ENCODE measurements at regions not wholly inside any gene's neighbourhood (a gene's known extent, or its start where the extent isn't known, plus 50 kb on each side); places are given as distances from the start of the nearest gene placed in this dataset.
"Not testable (repeated sequence)": the region's sequence is repeated elsewhere in the genome, so short reads cannot be mapped to it uniquely, and the experiment has no call there.

DNA sequence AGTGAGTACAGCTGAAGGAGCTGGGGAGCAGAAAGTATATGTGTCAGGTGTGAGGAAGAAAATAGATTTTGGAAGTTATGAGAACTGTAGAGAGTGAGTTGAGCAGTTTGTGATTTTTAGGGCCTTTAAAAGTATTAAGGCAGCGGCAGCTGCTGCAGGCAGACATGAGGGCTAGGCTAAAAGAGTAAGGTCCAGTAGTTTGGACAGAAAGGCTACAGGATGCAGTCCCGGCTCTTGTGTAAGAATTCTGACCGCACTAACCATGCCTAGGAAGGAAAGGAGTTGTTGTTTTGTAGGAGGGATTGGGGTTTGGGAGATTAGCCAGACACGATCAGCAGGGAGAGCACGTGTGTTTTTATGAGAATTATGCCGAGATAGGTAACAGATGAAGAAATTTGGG is 1144.9 kb downstream of the SORCS1 start:
- not testable (repeated sequence) for H3K9ac ChIP-seq (ENCODE audit: low read depth, low read length); H3K9me3 ChIP-seq (ENCODE audit: insufficient read depth, low read depth, low read length); H3K27ac ChIP-seq (ENCODE audit: low read depth, low read length); H3K4me1 ChIP-seq (ENCODE audit: insufficient read depth, low read length); H3K27me3 ChIP-seq (ENCODE audit: insufficient read depth, low read length); H3K4me3 ChIP-seq (ENCODE audit: low read length); H3K36me3 ChIP-seq (ENCODE audit: insufficient read depth, low read length)
- WGBS = 79% methylated on average over 6 of the region's 6 CpGs

DNA sequence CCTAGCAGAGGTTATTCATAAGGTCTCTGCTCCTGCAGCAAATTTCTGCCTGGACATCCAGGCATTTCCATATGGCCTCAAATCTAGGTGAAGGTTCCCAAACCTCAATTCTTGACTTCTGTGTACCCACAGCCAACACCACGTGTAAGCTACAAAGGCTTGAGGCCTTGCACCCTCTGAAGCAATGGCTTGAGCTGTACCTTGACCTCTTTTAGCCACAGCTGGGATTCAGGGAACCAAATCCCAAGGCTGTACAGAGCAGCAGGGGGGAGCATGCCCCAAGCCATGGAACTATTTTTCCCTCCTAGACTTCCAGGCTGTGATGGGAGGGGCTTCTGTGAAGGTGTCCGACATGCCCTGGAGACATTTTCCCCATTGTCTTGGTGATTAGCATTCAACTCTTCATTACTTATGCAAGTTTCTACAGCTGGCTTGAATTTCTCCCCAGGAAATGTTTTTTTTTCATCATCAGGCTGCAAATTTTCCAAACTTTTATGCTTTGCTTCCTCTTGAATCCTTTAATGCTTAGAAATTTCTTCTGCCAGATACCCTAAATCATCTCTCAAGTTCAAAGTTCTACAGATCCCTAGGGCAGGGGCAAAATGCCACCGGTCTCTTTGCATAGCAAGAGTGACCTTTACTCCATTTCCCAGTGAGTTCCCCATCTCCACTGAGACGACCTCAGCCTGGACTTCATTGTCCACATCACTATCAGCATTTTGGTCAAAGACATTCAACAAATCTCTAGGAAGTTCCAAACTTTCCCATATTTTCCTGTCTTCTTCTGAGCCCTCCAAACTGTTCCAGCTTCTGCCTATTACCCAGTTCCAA is 1148.9 kb downstream of the SORCS1 start:
- H3K36me3 ChIP-seq (ENCODE audit: insufficient read depth, low read length); H3K4me1 ChIP-seq (ENCODE audit: insufficient read depth, low read length); H3K9ac ChIP-seq (ENCODE audit: low read depth, low read length); H3K27ac ChIP-seq (ENCODE audit: low read depth, low read length); H3K9me3 ChIP-seq (ENCODE audit: insufficient read depth, low read depth, low read length); H3K27me3 ChIP-seq (ENCODE audit: insufficient read depth, low read length); H3K4me3 ChIP-seq (ENCODE audit: low read length): not testable (repeated sequence)
- 66% methylated on average over 4 of the region's 4 CpGs for WGBS

DNA sequence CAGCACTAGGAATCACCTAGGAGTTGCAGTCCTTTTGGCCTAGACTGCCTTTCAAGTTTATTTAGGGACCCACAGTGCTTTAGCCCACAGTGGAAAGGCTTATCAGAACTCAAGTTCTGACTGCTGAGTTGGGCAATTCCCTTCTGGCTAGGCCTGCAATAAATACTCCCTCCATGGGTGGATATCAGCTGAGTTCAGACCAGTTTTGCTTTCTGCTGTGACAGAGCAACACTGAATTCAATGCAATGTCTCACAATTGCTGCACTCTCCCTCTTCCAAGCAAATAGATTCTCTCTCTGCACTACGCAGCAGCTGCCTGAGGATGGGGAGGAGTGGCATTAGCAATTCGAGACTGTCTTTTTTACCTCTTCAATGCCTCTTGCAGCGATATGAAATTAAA is 1153.3 kb downstream of the SORCS1 start:
- Histone ChIP-seq H3K36me3 (ENCODE audit: insufficient read depth, low read length) (no peaks in the 10 kb centered on the region), H3K4me3 (ENCODE audit: low read length) (no peak overlapping the region), H3K27ac (ENCODE audit: low read depth, low read length) (no peak overlapping the region), H3K9ac (ENCODE audit: low read depth, low read length) (no peak overlapping the region), H3K4me1 (ENCODE audit: insufficient read depth, low read length) (peaks cover 7% of the 10 kb centered on the region), H3K9me3 (ENCODE audit: insufficient read depth, low read depth, low read length) (no peaks in the 10 kb centered on the region), H3K27me3 (ENCODE audit: insufficient read depth, low read length) (no peaks in the 10 kb centered on the region)
- 60% methylated on average over 3 of the region's 3 CpGs for WGBS

DNA sequence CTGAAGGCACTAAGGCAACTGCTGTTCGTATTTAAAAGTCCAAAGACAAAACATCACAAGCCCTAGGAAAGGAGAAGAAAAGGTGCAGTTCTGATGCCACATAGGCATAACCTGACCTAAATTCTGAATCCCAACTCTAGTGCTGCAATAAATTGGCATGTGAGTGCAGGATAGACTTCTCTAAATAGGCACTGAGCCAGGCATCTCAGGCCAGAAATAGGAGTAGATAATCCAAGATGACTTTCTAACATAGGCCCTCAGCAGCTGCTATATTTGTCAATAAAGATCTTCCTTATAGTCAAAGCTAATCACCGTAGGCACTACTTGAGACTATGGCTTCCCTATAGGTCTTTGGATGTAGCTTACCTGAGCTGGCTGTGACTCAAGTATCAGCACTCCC is 1163.8 kb downstream of the SORCS1 start:
- Histone ChIP-seq H3K27ac (ENCODE audit: low read depth, low read length) (no peak overlapping the region), H3K4me3 (ENCODE audit: low read length) (no peak overlapping the region), H3K36me3 (ENCODE audit: insufficient read depth, low read length) (no peaks in the 10 kb centered on the region), H3K4me1 (ENCODE audit: insufficient read depth, low read length) (no peaks in the 10 kb centered on the region), H3K9ac (ENCODE audit: low read depth, low read length) (no peak overlapping the region), H3K9me3 (ENCODE audit: insufficient read depth, low read depth, low read length) (no peaks in the 10 kb centered on the region), H3K27me3 (ENCODE audit: insufficient read depth, low read length) (no peaks in the 10 kb centered on the region)
- WGBS = 91% methylated on average over 2 of the region's 2 CpGs

DNA sequence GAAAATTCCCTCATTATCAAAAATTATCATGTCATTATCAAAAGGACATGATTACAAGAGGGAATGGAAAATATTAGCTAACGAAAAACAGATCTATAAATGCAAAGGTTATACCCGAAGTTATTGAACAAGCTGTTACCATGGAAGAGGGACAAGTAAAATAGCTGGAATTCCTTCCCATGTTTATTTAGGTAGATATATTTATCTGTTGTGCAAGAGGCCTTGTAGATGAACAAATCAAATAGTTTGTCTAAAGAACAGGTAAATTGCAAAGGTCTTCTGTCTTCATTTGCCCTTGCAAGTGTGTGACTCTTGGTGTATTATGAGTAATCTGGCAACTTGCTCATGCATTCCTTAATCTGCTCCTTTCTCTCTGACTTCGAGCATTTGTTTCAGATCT is 1170.9 kb downstream of the SORCS1 start:
- no peaks in the 10 kb centered on the region for H3K9me3 ChIP-seq (ENCODE audit: insufficient read depth, low read depth, low read length)
- H3K27ac ChIP-seq (ENCODE audit: low read depth, low read length) = no peak overlapping the region
- H3K27me3 ChIP-seq (ENCODE audit: insufficient read depth, low read length) = no peaks in the 10 kb centered on the region
- H3K9ac ChIP-seq (ENCODE audit: low read depth, low read length) = no peak overlapping the region
- WGBS = 95% methylated on average over 2 of the region's 3 CpGs
- H3K4me3 ChIP-seq (ENCODE audit: low read length) = no peak overlapping the region
- H3K36me3 ChIP-seq (ENCODE audit: insufficient read depth, low read length) = no peaks in the 10 kb centered on the region
- H3K4me1 ChIP-seq (ENCODE audit: insufficient read depth, low read length) = no peaks in the 10 kb centered on the region

DNA sequence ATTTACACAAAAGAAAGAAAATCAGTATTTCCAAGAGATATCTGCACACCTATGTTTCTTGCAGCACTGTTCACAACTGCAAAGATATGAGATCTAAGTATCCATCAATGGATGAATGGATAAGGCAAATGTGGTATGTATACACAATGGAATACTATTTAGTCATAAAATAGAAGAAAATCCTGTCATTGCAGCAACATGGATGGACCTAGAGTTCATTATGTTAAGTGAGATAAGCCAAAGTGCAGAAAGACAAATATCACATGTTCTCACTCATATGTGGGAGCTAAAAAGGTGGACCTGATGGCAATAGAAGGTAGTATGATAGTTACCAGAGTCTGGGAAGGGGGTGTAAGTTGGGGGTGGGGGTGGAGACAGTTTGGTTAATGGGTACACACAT is 1171.6 kb downstream of the SORCS1 start:
- no peaks in the 10 kb centered on the region for H3K36me3 ChIP-seq (ENCODE audit: insufficient read depth, low read length)
- H3K27ac ChIP-seq (ENCODE audit: low read depth, low read length) = no peak overlapping the region
- no peaks in the 10 kb centered on the region for H3K4me1 ChIP-seq (ENCODE audit: insufficient read depth, low read length)
- H3K9me3 ChIP-seq (ENCODE audit: insufficient read depth, low read depth, low read length) = no peaks in the 10 kb centered on the region
- no peaks in the 10 kb centered on the region for H3K27me3 ChIP-seq (ENCODE audit: insufficient read depth, low read length)
- no peak overlapping the region for H3K4me3 ChIP-seq (ENCODE audit: low read length)
- H3K9ac ChIP-seq (ENCODE audit: low read depth, low read length) = no peak overlapping the region

DNA sequence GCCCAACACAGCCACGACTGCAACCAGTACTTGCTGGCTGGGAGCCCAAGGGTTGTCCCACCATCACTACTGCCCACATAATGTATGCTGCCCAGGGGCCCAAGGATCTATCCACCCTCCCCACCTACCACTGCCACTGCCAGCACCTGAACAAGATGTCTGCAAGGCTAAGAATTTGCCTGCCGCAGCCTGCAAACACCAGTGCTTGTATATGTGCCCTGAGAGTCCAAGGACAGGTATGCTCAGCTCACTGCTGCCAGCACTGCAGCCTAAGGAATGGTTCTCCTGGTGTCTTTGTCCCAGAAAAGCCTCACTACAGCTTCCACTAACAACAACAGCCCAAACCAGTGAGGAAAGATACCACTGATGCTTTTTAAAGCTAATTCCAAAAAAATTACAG is 1174.0 kb downstream of the SORCS1 start:
- no peak overlapping the region for H3K4me3 ChIP-seq (ENCODE audit: low read length)
- H3K9me3 ChIP-seq (ENCODE audit: insufficient read depth, low read depth, low read length) = no peaks in the 10 kb centered on the region
- no peak overlapping the region for H3K9ac ChIP-seq (ENCODE audit: low read depth, low read length)
- WGBS = 96% methylated on average over 2 of the region's 2 CpGs
- no peak overlapping the region for H3K27ac ChIP-seq (ENCODE audit: low read depth, low read length)
- H3K27me3 ChIP-seq (ENCODE audit: insufficient read depth, low read length) = no peaks in the 10 kb centered on the region
- no peaks in the 10 kb centered on the region for H3K36me3 ChIP-seq (ENCODE audit: insufficient read depth, low read length)
- H3K4me1 ChIP-seq (ENCODE audit: insufficient read depth, low read length) = no peaks in the 10 kb centered on the region

DNA sequence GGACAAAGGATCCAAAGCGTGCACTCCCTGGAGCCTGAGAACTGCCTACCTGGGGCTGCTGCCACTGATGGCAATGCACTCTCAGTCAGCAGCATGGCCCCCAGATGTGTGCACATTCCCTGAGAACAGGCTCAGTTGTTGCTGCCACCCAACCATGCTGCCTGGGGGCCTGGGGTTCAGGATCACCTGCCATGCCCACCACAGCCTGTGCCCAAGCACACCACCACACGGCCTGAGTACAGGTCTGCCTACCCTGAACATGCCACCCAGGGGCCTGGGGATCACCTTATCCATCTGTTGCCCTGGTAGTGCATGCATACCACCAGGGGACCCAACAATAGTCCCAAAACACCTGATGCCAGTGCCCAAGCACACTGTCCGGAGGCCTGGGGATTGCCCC is 1174.5 kb downstream of the SORCS1 start:
- no peaks in the 10 kb centered on the region for H3K36me3 ChIP-seq (ENCODE audit: insufficient read depth, low read length)

DNA sequence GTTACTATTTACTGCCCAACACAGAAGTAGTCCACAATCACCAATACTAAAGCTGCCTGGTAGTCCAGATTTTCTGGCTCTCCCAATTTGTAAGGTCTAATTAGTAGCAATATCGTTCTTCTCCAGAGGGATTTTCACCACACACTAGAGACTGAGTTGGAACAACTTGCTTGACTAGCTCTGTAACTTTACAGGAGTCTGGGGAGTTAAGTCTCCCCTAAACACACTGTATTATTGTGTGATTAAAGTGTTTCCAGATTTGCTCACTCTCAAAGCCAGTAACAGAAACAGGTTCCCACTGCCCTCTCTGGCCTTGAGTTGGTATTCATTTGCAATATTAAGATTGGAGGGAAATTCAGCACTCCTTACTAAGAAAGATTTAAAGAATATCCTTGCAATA is 1175.7 kb downstream of the SORCS1 start:
- 100% methylated on average over 1 of the region's 1 CpG for WGBS
- Histone ChIP-seq H3K27me3 (ENCODE audit: insufficient read depth, low read length) (no peaks in the 10 kb centered on the region), H3K27ac (ENCODE audit: low read depth, low read length) (no peak overlapping the region), H3K36me3 (ENCODE audit: insufficient read depth, low read length) (no peaks in the 10 kb centered on the region), H3K4me1 (ENCODE audit: insufficient read depth, low read length) (no peaks in the 10 kb centered on the region), H3K4me3 (ENCODE audit: low read length) (no peak overlapping the region), H3K9me3 (ENCODE audit: insufficient read depth, low read depth, low read length) (no peaks in the 10 kb centered on the region), H3K9ac (ENCODE audit: low read depth, low read length) (no peak overlapping the region)

More for the DNA sequence above, 1174.5 kb downstream of the SORCS1 start:
- Histone ChIP-seq H3K4me1 (ENCODE audit: insufficient read depth, low read length) (no peaks in the 10 kb centered on the region), H3K9ac (ENCODE audit: low read depth, low read length) (no peak overlapping the region), H3K4me3 (ENCODE audit: low read length) (no peak overlapping the region), H3K27me3 (ENCODE audit: insufficient read depth, low read length) (no peaks in the 10 kb centered on the region), H3K27ac (ENCODE audit: low read depth, low read length) (no peak overlapping the region), H3K9me3 (ENCODE audit: insufficient read depth, low read depth, low read length) (no peaks in the 10 kb centered on the region)
- WGBS = 95% methylated on average over 3 of the region's 3 CpGs

DNA sequence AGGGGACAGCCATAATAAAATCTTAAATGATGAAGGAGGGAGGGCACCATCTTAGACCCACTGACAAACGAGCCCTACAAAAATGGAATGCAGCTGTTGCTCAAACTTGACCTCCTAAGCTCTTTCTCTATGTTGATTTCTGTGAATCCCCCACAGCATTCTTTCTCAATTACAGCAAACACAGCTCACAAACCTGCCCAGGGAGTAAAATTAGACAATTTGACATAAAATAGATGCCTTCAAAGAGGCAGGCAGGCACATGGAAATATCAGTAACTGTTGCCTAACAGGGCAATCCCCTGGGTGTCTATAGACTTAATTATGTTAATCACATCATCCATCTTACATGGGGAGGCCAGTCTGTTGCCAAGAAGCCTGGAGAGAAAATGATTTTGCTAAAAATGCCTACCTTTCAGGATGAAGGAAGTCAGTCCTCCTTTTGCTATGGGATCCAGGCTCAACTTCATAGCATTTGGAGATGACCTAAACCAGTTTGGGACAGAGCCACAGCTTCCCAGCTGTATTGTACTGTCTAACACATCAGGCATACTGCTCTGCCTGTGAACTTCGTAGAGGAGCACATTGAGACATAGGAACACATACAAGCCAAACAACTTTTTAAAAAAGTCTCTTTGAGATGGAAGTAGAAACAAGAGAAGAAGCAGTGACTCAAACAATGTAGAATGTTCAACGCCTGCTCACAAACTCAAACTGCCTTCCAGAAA is 1177.4 kb downstream of the SORCS1 start:
- H3K4me3 ChIP-seq (ENCODE audit: low read length) = no peak overlapping the region
- no peaks in the 10 kb centered on the region for H3K36me3 ChIP-seq (ENCODE audit: insufficient read depth, low read length)
- WGBS = 96% methylated on average over 3 of the region's 3 CpGs
- H3K27ac ChIP-seq (ENCODE audit: low read depth, low read length) = no peak overlapping the region
- no peak overlapping the region for H3K9ac ChIP-seq (ENCODE audit: low read depth, low read length)
- no peaks in the 10 kb centered on the region for H3K4me1 ChIP-seq (ENCODE audit: insufficient read depth, low read length)
- no peaks in the 10 kb centered on the region for H3K27me3 ChIP-seq (ENCODE audit: insufficient read depth, low read length)
- no peaks in the 10 kb centered on the region for H3K9me3 ChIP-seq (ENCODE audit: insufficient read depth, low read depth, low read length)

DNA sequence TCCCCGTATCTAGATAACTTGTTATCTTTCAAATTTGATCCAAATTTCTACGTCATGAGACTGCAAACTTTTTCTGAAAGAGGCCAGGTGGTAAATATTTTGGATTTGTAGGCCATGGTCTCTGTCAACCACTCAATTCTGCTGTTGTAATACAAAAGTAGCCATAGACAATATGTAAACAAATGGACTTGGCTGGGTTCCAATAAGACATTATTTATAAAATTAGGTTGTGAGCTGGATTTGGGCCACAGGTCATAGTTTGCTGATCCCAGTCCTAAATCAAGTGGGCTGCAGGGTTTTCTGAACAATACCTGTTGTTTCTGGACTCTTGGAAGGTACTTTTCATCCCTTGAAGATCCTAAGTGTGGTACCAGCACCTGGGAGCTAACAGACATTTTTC is 1178.0 kb downstream of the SORCS1 start:
- no peak overlapping the region for H3K9ac ChIP-seq (ENCODE audit: low read depth, low read length)
- 89% methylated on average over 2 of the region's 2 CpGs for WGBS
- H3K4me3 ChIP-seq (ENCODE audit: low read length) = no peak overlapping the region
- H3K36me3 ChIP-seq (ENCODE audit: insufficient read depth, low read length) = no peaks in the 10 kb centered on the region
- no peaks in the 10 kb centered on the region for H3K4me1 ChIP-seq (ENCODE audit: insufficient read depth, low read length)
- H3K27ac ChIP-seq (ENCODE audit: low read depth, low read length) = no peak overlapping the region
- H3K27me3 ChIP-seq (ENCODE audit: insufficient read depth, low read length) = no peaks in the 10 kb centered on the region
- H3K9me3 ChIP-seq (ENCODE audit: insufficient read depth, low read depth, low read length) = no peaks in the 10 kb centered on the region

All from HUES64 (cell line).